ENCODE measurements at regions not wholly inside any gene's neighbourhood (a gene's known extent, or its start where the extent isn't known, plus 50 kb on each side); places are given as distances from the start of the nearest gene placed in this dataset.

GRCh38 chr5:143613329-143613728 is 198.6 kb upstream of the HMHB1 start:
- CTCF ChIA-PET (ENCODE audit: low intra/inter-chr PET ratio), result no interaction called here
- Histone ChIP-seq H3K27ac (ENCODE audit: extremely low read depth, low read depth, low read length) (no peak overlapping the region), H2AFZ (ENCODE audit: low read depth, low read length) (no peak overlapping the region), H3K4me3 (no peak overlapping the region), H3K4me2 (ENCODE audit: insufficient read depth, low read length) (no peak overlapping the region), H3K9me3 (replicated peaks; ENCODE audit: control insufficient read depth, insufficient read depth, low read depth, low read length) (no peaks in the 10 kb centered on the region), H3K36me3 (ENCODE audit: control insufficient read depth, insufficient read depth, low read length) (no peaks in the 10 kb centered on the region), H3K4me1 (replicated peaks in 1 of 2; ENCODE audit: control insufficient read depth in 2 of 2, insufficient read depth in 2 of 2, low read length in 2 of 2) (no peaks in the 10 kb centered on the region), H3K79me2 (ENCODE audit: control insufficient read depth, insufficient read depth, low read length) (no peaks in the 10 kb centered on the region), H3K27me3 (ENCODE audit: control insufficient read depth in 2 of 2, insufficient read depth in 2 of 2, low read length in 2 of 2) (no peaks in the 10 kb centered on the region), H3K9ac (ENCODE audit: insufficient read depth in 1 of 2, low read depth in 2 of 2, low read length in 2 of 2) (no peak overlapping the region), H4K20me1 (replicated peaks; ENCODE audit: control insufficient read depth, insufficient read depth, low read length) (no peaks in the 10 kb centered on the region), H3K9me1 (ENCODE audit: control insufficient read depth, insufficient read depth, low read length) (no peaks in the 10 kb centered on the region)
- BruUV-seq (replicated peaks), result no TSS peak
- intact Hi-C loops (cut with micrococcal nuclease), result no loop called here
- POLR2A ChIA-PET, result no interaction called here
- in situ Hi-C loops (cut with MboI), result no loop called here
- ATAC-seq (no peak), DNase-seq (ENCODE audit: extremely low read depth in 1 of 4, low spot score in 3 of 4) (no peak), FAIRE-seq (no peak)
- TF ChIP-seq ZNF280B (CRISPR knock-in tag; IDR thresholded peaks at IDR 0.05), result no peak
- no peak for TF ChIP-seq KLF16 (IDR thresholded peaks at IDR 0.05)
- no peak for TF ChIP-seq TAF15 (IDR thresholded peaks at IDR 0.05; ENCODE audit: low read depth, low read length)
- no peak for TF ChIP-seq PHF8 (IDR thresholded peaks at IDR 0.05; ENCODE audit: borderline replicate concordance, low read length)
- TF ChIP-seq DNMT1 (IDR thresholded peaks at IDR 0.05), result no peak
- TF ChIP-seq GMEB1 (CRISPR knock-in tag; IDR thresholded peaks at IDR 0.05), result no peak
- TF ChIP-seq ZKSCAN3 (CRISPR knock-in tag; IDR thresholded peaks at IDR 0.05), result no peak
- WGBS (ENCODE audit: insufficient coverage, low coverage, missing lambda C conversion rate), result 0% methylated on average over 3 of the region's 3 CpGs

All from K562 (cell line).